ENCODE measurements at regions not wholly inside any gene's neighbourhood (a gene's known extent, or its start where the extent isn't known, plus 50 kb on each side); places are given as distances from the start of the nearest gene placed in this dataset.

- TF ChIP-seq CTCF (IDR thresholded peaks at IDR 0.05; ENCODE audit: insufficient read depth, low read length) = no peak
- no peak for TF ChIP-seq POLR2AphosphoS5 (IDR thresholded peaks at IDR 0.05; ENCODE audit: low read depth)
- TF ChIP-seq GABPA (IDR thresholded peaks at IDR 0.05; ENCODE audit: low read depth) = no peak
- no peak for TF ChIP-seq REST (IDR thresholded peaks at IDR 0.05; ENCODE audit: insufficient replicate concordance, low read depth)
Observed at GRCh38 chr4:28435314-28435713, 1574.7 kb downstream of the STIM2 start.

Data from HL-60 (cell line).